Panc1 (cell line): ENCODE measurements at regions not wholly inside any gene's neighbourhood (a gene's known extent, or its start where the extent isn't known, plus 50 kb on each side); places are given as distances from the start of the nearest gene placed in this dataset.

Experiments
- CTCF ChIP-seq: fragments of 450-650 bp; IDR thresholded peaks from 2 replicates; pipeline ENCODE4 v1.5.1; 2017; ENCODE audit warnings: mild to moderate bottlenecking
- SIN3A ChIP-seq: IDR thresholded peaks from 2 replicates; pipeline ENCODE4 v1.6.1; 2012; ENCODE audit warnings: low read depth, mild to moderate bottlenecking, low read length, moderate library complexity, borderline replicate concordance; ENCODE audit not compliant: insufficient read depth

DNA sequence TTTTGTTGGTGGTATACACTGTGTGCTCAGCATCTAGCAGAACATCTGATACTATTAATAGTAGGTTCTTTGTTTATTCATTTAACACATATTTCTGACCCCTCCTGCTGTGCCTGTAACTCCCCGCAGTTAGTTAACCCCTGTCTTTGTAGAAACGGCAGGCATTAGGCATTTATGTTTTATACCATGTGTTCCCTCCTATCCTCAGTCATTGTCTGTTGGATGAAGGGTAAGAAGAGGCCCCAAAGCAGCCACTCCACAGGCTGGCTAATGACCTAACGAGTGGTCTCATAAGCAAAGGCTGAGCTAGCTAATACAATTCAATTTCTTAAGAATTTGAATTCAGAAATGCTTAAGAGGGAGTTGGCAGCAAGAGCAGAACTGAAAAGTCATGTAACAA, 170.8 kb downstream of the TMX1 start:
- TF ChIP-seq CTCF (no peak), SIN3A (no peak)
